Stimulated activated CD4-positive, alpha-beta T cell treated with anti-CD3 and anti-CD28 coated beads, Interleukin-2, amount 100 ng/mL, for 48 hours (primary cell): ENCODE measurements at regions not wholly inside any gene's neighbourhood (a gene's known extent, or its start where the extent isn't known, plus 50 kb on each side); places are given as distances from the start of the nearest gene placed in this dataset.
"Not testable (repeated sequence)": the region's sequence is repeated elsewhere in the genome, so short reads cannot be mapped to it uniquely, and the experiment has no call there.

ENCODE experiments used
- DNase-seq, 2 donors: peaks; one replicate each; pipeline ENCODE4 v3.0.0-alpha.2; 2020

- DNase-seq = no peak
Observed at GRCh38 chr1:101587741-101588140, 350.9 kb downstream of the S1PR1 start.

- no peak for DNase-seq
Observed at GRCh38 chr1:101588677-101589076, 351.9 kb downstream of the S1PR1 start.

GRCh38 chr1:101592845-101593244, 356.0 kb downstream of the S1PR1 start:
- no peak for DNase-seq

- no peak for DNase-seq
Observed at GRCh38 chr1:101595881-101596374, 359.1 kb downstream of the S1PR1 start.

- DNase-seq = not testable (repeated sequence)
Observed at GRCh38 chr1:101600615-101601014, 363.8 kb downstream of the S1PR1 start.

- no peak for DNase-seq
Observed at GRCh38 chr1:101603726-101604125, 366.9 kb downstream of the S1PR1 start.

GRCh38 chr1:101605878-101606277, 369.1 kb downstream of the S1PR1 start:
- no peak for DNase-seq

- no peak for DNase-seq
Observed at GRCh38 chr1:101613546-101613945, 376.7 kb downstream of the S1PR1 start.

- no peak for DNase-seq
Observed at GRCh38 chr1:101618900-101619299, 377.8 kb downstream of the OLFM3 start.

- no peak for DNase-seq
Observed at GRCh38 chr1:101632548-101633272, 364.0 kb downstream of the OLFM3 start.

GRCh38 chr1:101645810-101646209, 350.9 kb downstream of the OLFM3 start:
- no peak for DNase-seq

GRCh38 chr1:101652484-101652883, 344.2 kb downstream of the OLFM3 start:
- DNase-seq = no peak

GRCh38 chr1:101653482-101653946, 343.2 kb downstream of the OLFM3 start:
- no peak for DNase-seq

- no peak for DNase-seq
Observed at GRCh38 chr1:101664726-101665125, 332.0 kb downstream of the OLFM3 start.

- DNase-seq = no peak
Observed at GRCh38 chr1:101667761-101668160, 329.0 kb downstream of the OLFM3 start.

- DNase-seq = no peak
Observed at GRCh38 chr1:101683136-101683535, 313.6 kb downstream of the OLFM3 start.

- no peak for DNase-seq
Observed at GRCh38 chr1:101683561-101683960, 313.2 kb downstream of the OLFM3 start.

- DNase-seq = no peak
Observed at GRCh38 chr1:101697072-101697471, 299.7 kb downstream of the OLFM3 start.

- DNase-seq = no peak
Observed at GRCh38 chr1:101698681-101699080, 298.0 kb downstream of the OLFM3 start.

GRCh38 chr1:101704895-101705294, 291.8 kb downstream of the OLFM3 start:
- no peak for DNase-seq

- no peak for DNase-seq
Observed at GRCh38 chr1:101706366-101706765, 290.4 kb downstream of the OLFM3 start.

- no peak for DNase-seq
Observed at GRCh38 chr1:101709721-101710120, 287.0 kb downstream of the OLFM3 start.

- no peak for DNase-seq
Observed at GRCh38 chr1:101713760-101714159, 283.0 kb downstream of the OLFM3 start.

- DNase-seq = no peak
Observed at GRCh38 chr1:101723415-101723814, 273.3 kb downstream of the OLFM3 start.

GRCh38 chr1:101728029-101728428, 268.7 kb downstream of the OLFM3 start:
- no peak for DNase-seq
